Amniotic stem cell (primary cell): ENCODE measurements at regions not wholly inside any gene's neighbourhood (a gene's known extent, or its start where the extent isn't known, plus 50 kb on each side); places are given as distances from the start of the nearest gene placed in this dataset.

Experiments used
- DNase-seq: peaks from one replicate; lab custom pipeline; 2025; lab: John Stamatoyannopoulos, UW

GRCh38 chr4:100284129-100284880, 94.0 kb upstream of the DDIT4L start:
- DNase-seq: no peak

- no peak for DNase-seq
These were observed 90.5 kb upstream of the DDIT4L start for GRCh38 chr4:100280807-100281206.

- DNase-seq: no peak
These were observed 88.3 kb upstream of the DDIT4L start for GRCh38 chr4:100278567-100278966.

GRCh38 chr4:100269446-100269845, 79.2 kb upstream of the DDIT4L start:
- no peak for DNase-seq

- DNase-seq: no peak
These were observed 78.5 kb upstream of the DDIT4L start for GRCh38 chr4:100268789-100269188.

- peak; percentile 0 for DNase-seq
These were observed 71.1 kb upstream of the DDIT4L start for GRCh38 chr4:100261346-100261745.

GRCh38 chr4:100258675-100259074, 68.4 kb upstream of the DDIT4L start:
- no peak for DNase-seq

- no peak for DNase-seq
These were observed 67.3 kb upstream of the DDIT4L start for GRCh38 chr4:100257567-100257966.

- DNase-seq: no peak
These were observed 64.0 kb upstream of the DDIT4L start for GRCh38 chr4:100254237-100254636.

GRCh38 chr4:100248476-100248875, 58.2 kb upstream of the DDIT4L start:
- DNase-seq: no peak

GRCh38 chr4:100246697-100247096, 56.4 kb upstream of the DDIT4L start:
- DNase-seq: no peak

GRCh38 chr4:100244347-100244746, 54.1 kb upstream of the DDIT4L start:
- DNase-seq: no peak
